HG03342 (cell line): ENCODE measurements at regions not wholly inside any gene's neighbourhood (a gene's known extent, or its start where the extent isn't known, plus 50 kb on each side); places are given as distances from the start of the nearest gene placed in this dataset.
A peak's percentile ranks its signal among the peaks of the same experiment; 100 is the strongest.

Source experiments
- ATAC-seq: cut with Tn5 transposase; IDR thresholded peaks from one replicate; pipeline ENCODE4 v1.9.1; 2021; ENCODE audit warnings: mild to moderate bottlenecking, moderate library complexity; ENCODE audit not compliant: unreplicated experiment

DNA sequence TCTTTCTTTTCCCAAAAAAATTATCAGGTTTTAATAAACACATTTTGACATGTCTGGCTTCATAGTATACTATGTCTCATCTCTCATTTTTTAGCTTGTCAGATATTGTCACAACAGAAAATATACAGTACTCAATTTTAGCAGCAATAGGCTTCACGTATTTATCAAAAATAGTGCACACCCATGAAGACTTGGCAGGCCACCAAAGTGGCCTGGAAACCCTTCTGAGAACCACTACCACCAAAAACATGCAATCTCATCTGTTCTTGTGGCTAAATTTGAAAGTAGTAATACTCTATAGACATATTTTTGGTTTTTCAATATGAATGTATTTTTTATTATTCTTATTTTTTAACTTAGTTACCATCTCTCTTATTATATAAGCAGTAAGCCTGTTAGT, 1094.5 kb upstream of the LRRN3 start:
- no peak for ATAC-seq

GRCh38 chr7:109996927-109997326, 1094.0 kb upstream of the LRRN3 start:
- no peak for ATAC-seq

DNA sequence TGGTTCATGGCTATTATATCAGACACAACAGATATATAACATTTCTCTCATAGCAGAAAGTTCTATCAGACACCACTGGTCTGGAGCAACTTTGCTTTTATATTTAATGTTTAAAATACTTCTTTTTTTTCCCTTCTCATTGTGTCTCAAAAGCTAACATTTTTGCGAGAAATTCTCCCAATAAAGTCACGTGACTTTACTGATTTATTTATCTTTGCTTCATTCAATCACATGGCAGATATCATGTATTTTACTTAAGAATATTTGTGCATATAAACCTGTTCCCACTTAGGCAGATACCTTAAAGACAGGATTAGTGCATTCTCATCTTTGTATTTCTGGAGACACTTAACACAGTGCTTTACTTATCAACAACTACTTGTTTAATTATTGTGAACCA, 1093.1 kb upstream of the LRRN3 start:
- no peak for ATAC-seq

GRCh38 chr7:110001254-110001938, 1089.5 kb upstream of the LRRN3 start:
- ATAC-seq, result no peak

GRCh38 chr7:110003827-110004226, 1087.1 kb upstream of the LRRN3 start:
- ATAC-seq, result no peak

- ATAC-seq, result no peak
Measured at GRCh38 chr7:110007320-110008063, 1083.4 kb upstream of the LRRN3 start.

GRCh38 chr7:110010359-110010758, 1080.6 kb upstream of the LRRN3 start:
- peak; percentile 59 for ATAC-seq

- no peak for ATAC-seq
Measured at GRCh38 chr7:110017405-110017804, 1073.5 kb upstream of the LRRN3 start.

DNA sequence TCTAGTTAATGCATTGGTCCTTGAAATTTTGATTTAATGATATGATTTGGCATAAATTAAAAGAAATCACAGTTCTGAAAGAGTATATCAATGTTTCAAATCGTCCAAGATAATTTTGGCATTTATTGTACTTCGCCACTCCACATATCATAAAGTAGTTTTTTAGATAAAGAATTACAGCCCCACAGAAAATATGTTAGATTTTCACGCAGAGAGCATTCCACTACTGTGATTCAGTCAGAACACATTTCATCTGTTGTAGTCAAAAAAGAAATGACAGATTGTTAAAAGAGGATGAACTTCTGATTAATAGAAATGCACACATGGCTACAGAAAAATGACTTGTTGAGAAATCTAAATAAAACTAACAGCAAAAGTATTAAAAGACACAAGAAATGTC, 1063.5 kb upstream of the LRRN3 start:
- no peak for ATAC-seq

- no peak for ATAC-seq
Measured at GRCh38 chr7:110043519-110043918, 1047.4 kb upstream of the LRRN3 start.

DNA sequence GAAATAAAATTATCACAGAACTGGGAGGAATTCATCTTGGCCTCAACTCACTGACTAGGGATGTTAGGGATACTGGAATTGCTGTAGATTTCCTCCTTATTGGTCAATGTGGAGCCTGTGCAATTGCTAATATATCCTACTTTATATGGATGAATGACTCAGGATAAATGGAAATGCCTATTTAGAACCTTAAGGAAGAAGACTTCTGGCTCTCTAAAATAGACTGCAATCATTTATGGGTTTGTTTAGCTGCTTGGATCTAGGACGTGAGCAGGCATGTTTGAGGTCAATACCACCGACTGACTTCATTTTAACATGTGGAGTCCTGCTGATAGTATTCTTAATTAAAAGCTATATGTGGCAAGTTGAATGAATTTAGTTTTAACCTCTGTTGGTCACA, 1040.1 kb upstream of the LRRN3 start:
- ATAC-seq, result no peak

- ATAC-seq, result no peak
Measured at GRCh38 chr7:110051372-110051771, 1039.6 kb upstream of the LRRN3 start.

GRCh38 chr7:110056331-110056730, 1034.6 kb upstream of the LRRN3 start:
- no peak for ATAC-seq

DNA sequence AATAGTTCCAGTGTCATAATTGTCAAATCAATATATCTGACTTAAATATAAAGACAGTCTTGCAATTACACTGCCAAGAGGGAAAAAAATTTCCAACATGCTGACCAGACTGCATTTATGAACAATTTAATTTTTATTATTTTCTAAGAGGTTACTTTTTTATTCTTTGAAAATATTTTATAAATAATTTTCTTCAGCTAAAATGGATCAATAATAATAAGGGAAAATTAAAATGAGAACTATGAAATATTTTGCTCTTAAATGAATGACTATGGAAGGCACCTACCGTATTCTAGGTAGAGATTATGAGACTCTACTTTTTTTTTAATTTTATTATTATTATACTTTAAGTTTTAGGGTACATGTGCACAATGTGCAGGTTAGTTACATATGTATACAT, 1032.5 kb upstream of the LRRN3 start:
- ATAC-seq, result no peak

DNA sequence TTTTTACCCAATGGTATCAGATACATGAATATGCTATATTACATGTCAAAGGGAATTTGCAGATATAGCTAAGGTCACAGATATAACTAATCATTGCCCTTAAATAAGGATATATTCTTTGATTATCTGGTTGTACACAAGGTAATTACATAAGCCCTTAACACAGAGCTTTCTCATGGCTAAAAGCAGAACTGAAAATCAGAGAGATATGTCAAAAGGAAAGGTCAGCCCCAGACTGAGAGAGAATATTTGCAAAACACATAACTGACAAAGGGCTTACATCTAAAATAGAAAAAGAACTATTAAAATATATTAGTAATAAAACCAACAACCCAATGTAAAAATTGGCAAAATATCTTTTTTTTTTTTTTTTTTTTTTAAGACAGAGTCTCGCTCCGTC, 1029.5 kb upstream of the LRRN3 start:
- ATAC-seq, result no peak

DNA sequence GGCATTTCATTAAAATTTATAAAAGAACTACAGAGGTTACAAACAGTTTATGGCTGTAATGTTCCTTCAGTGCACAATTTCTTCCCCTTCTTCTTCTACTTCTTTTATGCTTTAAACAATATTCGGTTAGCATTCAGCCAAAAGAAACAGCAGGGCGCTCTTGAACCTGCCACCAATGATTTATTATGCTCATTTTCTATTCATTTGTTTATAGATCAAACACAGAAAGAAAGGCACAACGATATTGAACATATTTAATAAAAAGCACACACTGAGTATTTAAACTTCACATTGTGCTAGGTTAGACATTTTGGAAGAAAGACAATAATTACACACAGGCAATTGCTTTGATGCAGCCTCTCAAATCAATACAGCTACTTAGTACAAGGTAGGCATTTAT, 1025.8 kb upstream of the LRRN3 start:
- no peak for ATAC-seq

- no peak for ATAC-seq
Measured at GRCh38 chr7:110066843-110067242, 1024.1 kb upstream of the LRRN3 start.

DNA sequence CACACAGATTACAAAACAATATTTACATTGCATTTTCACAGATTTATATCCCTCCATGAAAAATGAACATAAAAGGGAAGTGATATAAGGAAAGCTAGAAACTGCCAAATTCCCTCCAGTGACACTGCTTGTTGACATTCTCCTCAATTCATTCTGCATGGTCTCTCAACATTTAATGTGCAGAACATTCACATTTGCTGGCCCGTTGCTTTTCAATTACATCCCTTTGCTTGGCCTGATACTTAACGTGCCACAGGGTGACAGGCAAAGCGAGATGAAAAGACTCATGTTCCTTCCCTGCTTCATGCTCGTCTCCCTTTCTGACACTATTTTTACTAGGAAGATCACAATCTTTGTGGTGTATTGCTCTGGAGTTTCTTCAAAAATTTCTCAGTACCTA, 1019.7 kb upstream of the LRRN3 start:
- ATAC-seq, result no peak

DNA sequence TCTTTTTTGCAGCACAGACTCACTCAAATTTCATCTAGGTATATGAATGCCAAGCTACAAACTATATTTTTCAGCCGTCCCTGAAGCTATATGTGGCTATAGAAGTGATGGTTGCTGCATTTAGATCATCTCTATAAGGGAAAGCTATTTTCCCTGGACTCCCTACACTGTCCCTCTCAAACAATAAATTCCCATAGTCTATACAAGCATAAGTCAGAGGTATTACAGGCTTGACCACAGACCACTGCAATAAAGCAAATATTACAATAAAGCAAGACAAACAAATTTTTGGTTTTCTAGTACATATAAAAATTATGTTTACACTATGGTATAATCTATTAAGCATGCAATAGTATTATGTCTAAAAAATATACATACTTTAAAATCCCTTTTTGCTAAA, 1015.5 kb upstream of the LRRN3 start:
- no peak for ATAC-seq

- no peak for ATAC-seq
Measured at GRCh38 chr7:110076194-110076593, 1014.7 kb upstream of the LRRN3 start.

DNA sequence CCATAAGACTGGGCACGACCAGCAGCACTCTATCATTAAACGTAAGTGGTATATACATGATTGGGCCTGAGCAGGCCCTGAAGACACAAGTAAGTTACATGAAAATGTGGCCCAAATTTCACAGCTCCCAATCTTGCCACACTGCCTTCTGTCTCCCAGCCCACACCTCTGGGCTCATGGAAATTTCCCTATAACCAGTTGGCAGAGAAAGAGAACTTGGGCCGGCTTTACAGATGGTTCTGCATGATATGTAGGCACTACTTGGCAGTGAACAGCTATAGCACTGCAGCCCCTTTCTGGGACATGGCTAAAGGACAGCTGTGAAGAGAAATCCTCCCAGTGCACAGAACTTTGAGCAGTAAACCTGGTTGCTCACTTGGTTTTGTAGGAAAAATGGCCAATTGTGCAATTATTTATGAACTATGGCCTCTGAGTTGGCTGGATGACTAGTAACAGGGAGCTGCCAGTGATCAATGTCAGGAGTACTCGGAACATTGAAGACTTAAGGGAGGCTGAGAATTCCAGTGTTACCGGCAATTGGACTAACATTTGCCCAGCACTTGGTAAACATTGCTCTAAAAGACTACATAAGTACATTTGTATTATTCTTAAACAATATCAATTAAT, 1006.6 kb upstream of the LRRN3 start:
- ATAC-seq, result no peak

- peak; percentile 69 for ATAC-seq
Measured at GRCh38 chr7:110090110-110090820, 1000.7 kb upstream of the LRRN3 start.
